SK-N-SH (cell line): ENCODE measurements at regions not wholly inside any gene's neighbourhood (a gene's known extent, or its start where the extent isn't known, plus 50 kb on each side); places are given as distances from the start of the nearest gene placed in this dataset.

ENCODE experiments used
- CTCF ChIP-seq: fragments of 200-600 bp; sonication (generic); IDR thresholded peaks from 2 replicates; pipeline ENCODE4 v1.6.1; 2017; ENCODE audit warnings: antibody characterized with exemption, mild to moderate bottlenecking, moderate library complexity
- RAD21 ChIP-seq: IDR thresholded peaks from 2 replicates; pipeline ENCODE4 v1.6.1; 2012; ENCODE audit warnings: mild to moderate bottlenecking, low read length
- TCF12 ChIP-seq: IDR thresholded peaks from 2 replicates; pipeline ENCODE4 v1.4.0; 2012

DNA sequence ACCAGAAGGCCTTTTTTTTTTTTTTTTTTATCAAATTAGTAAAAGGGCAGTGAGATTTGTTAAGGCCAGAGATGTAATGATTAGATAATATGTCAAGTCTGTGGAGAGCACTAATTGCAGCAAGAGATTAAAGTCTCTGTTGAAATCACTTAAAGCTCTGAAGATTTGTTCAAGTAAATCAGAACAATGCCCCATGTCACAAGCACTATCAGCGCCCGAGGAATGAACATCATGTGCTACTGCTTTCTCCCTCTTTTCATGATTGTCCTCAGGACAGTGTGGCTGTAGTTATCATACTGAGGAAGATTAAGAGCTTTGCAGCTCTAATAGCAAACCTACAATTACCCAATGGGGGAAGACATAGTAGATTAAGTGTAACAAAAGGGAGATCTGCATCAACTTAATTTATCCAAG lies 71.1 kb downstream of the TDRD15 start:
- TF ChIP-seq CTCF = no peak
- peak; percentile 25; the same call in 1 of the 2 replicates for TF ChIP-seq RAD21
- TF ChIP-seq TCF12 = no peak
